HG03097 (cell line): ENCODE measurements at regions not wholly inside any gene's neighbourhood (a gene's known extent, or its start where the extent isn't known, plus 50 kb on each side); places are given as distances from the start of the nearest gene placed in this dataset.

Experiments used
- ATAC-seq: cut with Tn5 transposase; IDR thresholded peaks from one replicate; pipeline ENCODE4 v1.9.1; 2021; ENCODE audit not compliant: unreplicated experiment, low FRiP score

DNA sequence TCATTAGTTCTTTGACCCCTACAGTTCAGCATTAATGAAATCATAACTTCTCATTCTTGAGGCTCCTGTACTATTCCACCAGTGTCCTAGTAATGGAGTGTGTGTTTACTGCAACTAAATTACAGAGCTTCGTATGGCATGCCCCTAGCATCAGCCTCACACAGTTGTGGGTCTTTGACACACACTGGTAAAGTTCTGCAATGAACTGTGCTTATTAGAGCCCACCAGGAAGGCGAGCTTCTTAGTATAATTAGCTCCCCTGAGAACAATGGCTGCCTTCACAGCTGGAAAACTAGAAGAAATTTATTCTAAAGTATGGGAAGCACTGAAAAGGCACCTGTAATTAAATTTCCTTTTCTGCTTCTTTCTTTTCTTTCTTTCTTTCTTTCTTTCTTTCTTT lies 251.1 kb upstream of the RGS18 start:
- ATAC-seq, result no peak

DNA sequence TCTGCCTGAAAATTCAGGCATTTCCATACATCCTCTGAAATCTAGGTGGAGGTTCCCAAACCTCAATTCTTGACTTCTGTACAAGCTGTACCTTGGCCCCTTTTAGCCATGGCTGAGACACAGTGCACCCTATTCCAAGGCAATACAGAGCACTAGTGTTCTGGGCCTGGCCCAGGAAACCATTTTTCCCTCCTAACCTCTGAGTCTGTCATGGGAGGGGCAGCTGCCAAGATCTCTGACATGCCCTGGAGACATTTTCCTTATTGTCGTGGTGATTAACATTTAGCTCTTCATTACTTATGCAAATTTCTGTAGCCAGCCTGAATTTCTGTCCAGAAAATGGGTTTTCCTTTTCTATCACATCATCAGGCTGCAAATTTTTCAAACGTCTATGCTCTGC lies 248.0 kb upstream of the RGS18 start:
- ATAC-seq, result no peak

DNA sequence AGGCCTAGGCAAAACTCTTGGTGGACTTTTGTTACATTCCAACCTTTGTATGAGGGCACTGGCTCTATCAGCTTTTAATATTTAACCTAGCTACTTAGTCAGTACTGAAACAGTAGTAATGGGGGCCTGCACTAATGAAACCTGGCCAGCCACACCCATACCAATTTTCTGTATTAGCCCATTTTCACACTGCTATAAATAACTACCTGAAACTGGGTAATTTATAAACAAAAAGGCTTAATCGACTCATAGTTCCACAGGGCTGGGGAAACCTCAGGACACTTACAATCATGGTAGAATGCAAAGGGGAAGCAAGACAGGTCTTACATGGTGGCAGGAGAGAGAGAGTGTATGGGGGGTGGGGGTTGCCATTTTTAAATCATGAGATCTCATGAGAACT lies 245.7 kb upstream of the RGS18 start:
- ATAC-seq, result peak; percentile 72

DNA sequence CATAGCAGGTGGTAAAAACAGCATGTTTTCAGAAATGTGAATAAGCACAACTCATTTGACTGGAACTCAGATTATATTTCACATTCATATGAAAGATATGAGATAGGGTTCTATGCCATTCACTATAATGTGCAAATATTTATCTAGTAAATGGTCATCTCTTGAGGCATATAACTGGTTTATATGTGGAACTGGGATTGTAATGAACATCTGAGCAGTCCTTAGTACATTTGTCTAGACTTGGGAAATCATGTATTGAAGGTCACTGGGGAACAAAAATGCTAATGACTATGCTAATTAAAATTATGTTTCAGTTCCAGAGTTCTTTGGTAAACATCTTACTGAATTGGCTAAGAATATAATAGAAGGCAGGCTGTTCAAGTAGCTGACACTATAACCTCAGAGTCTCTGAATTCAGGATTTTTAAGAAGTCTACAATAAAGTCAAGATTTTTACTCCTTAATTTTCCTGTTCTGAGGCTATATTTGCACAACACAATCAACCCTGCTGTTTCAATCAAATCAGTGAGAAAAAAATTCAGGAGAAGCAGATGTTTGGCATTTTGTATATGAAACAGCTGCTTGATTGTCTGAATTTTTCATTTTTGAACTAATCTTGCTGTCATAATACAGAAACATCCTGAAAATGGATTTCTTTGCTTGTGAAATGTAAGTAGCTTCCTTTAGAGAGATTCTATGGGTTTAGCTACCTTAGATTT lies 244.8 kb upstream of the RGS18 start:
- no peak for ATAC-seq

DNA sequence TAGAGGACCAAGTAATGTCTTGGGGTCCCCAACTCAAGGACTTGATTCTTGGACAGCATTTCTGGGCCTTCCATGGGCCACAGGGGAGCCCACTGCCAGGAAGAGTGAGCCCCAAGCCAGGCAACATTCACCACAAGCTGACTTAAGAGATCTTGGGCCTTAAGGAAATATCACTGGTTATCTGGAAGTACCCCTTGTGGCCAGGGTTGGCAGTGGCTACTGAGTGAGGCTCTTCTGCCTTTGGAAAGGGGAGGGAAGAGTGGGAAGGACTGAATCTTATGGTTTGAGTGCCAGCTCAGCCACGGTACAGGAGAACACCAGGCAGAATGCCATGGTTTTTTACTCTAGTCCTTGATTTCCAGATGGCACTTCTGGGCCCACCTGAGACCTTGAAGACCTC lies 228.9 kb upstream of the RGS18 start:
- no peak for ATAC-seq

DNA sequence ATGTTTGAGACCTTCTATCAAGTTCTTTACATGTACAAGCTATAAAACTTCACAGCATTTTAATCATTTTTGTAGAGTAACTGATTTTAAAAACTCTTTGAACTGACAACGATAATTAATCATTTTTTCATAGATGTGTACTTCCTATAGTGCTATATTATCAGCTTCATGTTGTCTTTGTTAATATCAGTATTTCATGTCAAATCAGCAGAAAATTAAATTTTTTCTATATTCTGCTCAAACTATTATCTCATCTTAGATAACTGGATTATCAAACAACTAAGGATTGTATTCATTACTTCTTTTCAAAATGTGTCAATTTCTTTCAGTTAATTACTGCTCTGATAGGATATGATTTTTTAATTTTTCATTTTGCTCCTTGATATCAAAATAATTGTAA lies 214.6 kb upstream of the RGS18 start:
- no peak for ATAC-seq

DNA sequence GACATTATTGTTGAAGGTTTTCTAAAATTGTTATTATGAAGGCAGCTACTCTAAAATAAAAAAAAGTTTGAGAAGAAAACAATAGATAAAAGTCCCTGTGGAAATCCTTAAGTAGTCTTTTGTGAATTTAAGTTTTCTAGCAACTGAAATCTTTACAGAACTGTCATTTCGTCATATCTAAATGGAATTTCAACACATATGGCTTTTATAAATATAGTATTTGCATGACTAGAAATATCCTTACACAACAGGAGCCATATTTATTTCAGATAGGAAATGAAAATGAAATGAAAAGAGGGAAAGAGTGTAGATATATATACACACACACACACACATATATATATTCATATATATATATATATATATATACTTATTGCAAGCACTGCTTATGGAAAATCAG lies 204.7 kb upstream of the RGS18 start:
- ATAC-seq, result no peak

DNA sequence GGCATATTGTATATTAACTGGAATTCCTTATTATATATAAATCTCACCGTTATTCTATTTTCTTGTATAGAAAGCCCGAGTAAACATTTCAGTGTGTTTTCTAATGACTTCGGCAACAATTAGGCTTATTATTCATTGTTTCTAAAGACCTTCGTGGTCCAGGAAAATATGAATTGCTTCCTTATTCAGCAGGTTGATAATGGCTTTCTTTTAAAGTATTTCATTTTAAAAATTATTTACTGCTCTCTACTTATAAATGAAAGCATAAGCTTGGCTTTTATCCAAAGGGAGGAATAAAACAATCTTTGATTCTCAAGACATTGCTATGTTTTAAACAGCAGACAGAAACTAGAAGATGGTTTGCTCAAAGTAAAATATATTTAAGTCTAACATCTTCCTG lies 198.4 kb upstream of the RGS18 start:
- no peak for ATAC-seq

DNA sequence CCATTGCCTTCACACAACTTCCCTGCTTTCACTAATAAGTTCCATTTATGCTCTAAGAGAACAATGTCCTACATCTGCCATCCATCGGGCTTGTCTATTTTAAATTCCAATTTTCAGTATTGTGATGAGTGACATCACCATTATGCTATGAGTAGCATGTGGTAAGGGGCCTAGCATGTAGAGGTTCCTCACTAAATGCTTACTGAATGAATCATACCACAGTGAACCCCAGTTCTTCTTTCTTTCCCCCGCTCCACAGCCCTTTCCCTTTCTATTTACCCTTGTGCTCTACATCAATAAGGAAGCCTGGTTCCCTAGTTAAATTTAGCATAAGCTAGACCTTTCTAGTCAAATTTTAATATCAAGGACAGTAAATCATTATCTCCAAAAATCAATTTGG lies 195.0 kb upstream of the RGS18 start:
- no peak for ATAC-seq

DNA sequence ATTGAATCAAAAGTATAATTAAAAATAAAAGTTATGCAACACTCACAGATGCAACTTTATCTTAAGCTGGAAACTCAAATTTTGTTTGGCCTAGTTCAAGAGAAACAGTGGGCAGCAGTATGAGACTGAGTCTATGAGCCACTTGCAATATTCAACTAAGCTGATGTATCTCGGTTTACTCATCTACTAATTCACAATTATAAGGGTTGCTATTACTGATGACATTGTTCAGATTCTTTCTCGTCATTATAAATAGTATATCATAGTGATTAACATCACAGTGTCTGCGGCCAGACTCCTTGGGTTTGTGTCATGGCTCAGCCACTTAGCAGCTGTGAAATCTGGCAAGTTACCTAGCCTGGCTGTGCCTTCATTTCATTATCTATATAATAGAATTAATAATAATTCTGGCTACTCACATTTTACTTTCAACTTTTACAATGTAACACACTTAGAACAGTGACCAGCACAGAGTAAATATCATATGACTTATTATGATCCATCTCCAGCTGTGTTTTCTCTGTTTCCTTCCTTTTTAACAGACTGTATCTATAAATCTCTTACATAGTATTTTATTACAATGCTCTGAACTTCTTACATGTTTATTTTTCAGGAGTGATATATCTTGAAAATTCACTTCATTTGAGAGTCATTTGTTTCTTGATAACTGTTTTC lies 194.3 kb upstream of the RGS18 start:
- ATAC-seq, result no peak

DNA sequence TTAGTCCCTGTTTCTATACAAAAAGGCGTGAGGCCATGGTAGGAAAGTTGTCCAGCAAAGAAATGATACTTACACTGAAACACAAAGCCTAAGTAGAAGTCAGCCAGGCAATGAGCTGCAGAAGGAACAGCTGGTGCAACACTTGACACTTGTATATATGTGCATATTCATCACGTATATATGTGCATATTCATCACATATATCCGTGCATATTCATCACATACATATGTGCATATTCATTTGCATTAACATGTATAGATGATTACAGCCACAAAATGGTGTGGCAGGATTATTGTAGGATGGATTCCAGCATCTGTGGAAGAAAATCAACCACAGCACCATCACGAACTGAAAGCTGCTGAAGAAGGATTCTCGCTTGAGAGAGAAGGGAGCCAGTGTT lies 189.0 kb upstream of the RGS18 start:
- ATAC-seq, result no peak

DNA sequence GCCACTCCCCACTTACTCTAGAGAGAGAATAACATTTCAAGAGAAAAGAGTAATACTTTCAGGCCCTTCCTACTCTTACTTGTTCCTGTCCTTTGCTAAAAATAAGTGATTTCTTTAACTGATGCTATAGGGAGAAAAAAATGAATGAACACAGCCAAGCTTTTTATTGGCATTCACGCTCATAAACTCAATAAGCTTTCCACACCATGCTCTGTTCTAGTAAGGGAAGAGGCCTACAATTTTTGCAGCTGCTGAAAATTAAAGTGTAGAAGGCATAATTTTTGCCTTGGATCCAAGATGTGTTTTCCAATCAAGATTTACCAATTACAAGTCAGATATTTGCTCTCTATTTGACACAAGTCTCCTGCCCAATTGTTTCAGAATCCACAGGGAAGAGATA lies 188.1 kb upstream of the RGS18 start:
- ATAC-seq, result no peak

DNA sequence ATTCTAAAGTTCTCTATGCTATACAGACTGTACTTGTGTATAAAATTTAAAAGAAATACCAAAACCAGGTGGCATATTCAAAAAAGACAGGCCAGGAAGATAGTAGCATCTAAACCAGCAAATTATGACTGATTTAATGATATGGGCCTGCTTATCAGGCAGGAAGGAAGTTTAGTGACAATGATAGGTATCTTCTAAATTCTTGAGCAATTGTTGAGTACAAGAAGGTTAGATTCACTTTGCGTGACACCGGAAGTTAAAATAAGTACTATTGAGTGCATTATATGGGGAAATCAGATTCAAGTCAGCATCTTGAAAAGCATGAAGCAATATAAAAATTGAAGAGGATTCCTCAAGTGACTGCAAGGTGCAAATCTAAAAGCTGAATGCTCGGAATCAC lies 186.8 kb upstream of the RGS18 start:
- no peak for ATAC-seq

DNA sequence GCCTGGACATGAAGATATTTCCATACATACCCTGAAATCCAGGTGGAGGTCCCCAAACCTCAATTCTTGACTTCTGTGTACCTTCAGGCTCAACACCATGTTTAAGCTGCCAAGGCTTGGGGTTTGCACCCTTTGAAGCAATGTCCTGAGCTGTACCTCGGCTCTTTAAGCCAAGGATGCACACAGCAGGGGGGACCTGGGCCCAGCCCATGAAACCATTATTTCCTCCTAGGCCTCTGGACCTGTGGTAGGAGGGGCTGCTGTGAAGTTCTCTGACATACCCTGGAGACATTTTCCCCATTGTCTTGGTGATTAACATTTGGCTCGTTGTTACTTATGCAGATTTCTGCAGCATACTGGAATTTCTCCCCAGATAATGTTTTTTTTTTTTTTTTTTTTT lies 184.3 kb upstream of the RGS18 start:
- no peak for ATAC-seq

DNA sequence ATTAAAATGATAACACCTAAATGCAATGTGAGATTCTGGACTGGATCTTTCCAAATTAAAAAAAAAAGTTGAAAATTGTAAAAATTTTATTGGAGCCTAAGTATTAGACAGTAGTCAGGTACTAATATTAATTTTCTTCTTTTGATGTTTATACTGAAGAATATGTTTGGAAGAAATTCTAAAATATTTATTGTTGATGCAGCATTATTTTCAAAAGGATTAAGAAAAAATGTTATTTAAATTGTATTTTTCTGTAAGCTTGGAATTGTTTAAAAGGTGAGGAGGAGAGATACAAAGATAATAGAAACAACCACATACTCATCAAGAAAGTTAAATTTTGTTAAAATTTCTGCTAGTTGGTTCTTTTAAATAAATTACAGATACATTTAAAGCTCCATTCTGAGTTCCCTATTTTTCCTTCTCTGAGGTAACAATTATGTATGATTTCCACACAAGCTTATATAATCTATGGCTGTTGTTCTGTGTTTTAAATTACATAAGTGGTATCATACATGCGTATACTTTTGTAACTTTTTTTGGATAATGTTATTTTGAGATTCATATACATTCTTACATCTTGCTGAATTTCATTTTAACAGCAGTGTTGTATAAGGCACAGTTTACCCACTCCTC lies 180.3 kb upstream of the RGS18 start:
- ATAC-seq, result no peak

DNA sequence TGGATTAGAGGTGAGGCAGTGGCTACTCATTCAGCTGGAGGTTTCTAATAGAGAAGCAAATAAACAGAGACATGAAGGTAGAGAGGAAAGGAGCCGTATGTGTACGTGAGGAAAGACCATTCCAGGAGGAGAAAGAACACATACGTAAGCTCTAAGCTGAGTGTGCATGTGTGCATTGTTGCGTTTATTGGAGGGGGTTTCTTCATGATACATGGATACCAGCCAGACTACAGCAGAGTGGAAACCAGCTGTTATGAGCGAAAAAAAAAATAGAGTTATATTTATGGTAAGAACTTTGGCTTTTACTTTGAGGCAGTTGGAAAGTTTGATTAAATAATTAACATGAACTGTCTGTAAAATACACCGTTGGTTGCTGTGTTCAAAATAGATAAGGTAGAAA lies 173.4 kb upstream of the RGS18 start:
- no peak for ATAC-seq

DNA sequence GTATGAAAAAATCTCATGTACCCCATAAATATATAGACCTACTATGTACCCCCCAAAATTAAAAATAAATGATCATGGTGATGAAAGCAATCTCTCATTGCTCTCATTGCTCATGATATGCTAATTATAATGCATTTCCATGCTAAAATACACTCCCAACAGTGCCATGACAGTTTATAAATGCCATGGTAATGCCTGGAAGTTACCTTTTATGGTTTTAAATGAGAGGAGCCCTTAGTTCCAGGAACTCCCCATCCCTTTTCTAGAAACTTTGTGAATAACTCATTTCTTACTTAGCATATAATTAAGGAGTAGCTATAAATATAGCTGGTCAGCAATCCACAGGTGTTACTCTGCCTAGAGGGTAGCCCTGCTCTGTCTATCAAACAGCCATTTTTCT lies 166.1 kb upstream of the RGS18 start:
- ATAC-seq, result no peak

DNA sequence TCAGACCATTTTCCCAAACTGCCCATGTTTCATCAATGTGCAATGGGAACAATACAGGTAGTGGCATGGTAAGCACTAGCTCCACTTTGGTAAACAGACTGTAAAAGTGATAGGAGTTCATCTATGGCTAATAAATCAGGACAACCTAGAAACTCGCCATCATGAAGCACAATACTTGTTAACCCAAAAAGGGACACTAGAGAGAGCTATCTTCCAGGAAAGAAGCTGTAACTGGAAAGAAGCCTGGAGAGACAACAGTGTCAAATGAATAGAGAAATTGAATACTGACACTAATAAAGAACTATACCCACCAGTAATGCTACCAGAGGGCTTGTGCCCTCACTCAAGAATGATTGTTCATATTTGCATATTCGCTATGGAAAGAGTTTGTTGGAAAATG lies 164.7 kb upstream of the RGS18 start:
- no peak for ATAC-seq

DNA sequence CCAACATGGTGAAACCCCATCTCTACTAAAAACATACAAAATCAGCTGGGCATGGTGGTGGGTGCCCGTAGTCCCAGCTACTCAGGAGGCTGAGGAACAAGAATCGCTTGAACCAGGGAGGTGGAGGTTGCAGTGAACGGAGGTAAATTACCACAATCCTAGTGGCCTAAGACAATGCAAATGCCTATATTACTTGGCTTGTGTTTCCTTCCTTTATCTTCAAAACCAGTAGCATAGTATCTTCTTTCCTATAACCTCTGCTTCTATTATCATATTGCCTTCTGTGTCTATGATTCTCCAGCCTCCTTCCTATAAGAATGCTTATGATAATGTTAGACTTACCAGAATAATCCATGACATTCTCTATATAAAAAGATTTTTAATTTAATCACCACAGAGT lies 156.2 kb upstream of the RGS18 start:
- ATAC-seq, result no peak

DNA sequence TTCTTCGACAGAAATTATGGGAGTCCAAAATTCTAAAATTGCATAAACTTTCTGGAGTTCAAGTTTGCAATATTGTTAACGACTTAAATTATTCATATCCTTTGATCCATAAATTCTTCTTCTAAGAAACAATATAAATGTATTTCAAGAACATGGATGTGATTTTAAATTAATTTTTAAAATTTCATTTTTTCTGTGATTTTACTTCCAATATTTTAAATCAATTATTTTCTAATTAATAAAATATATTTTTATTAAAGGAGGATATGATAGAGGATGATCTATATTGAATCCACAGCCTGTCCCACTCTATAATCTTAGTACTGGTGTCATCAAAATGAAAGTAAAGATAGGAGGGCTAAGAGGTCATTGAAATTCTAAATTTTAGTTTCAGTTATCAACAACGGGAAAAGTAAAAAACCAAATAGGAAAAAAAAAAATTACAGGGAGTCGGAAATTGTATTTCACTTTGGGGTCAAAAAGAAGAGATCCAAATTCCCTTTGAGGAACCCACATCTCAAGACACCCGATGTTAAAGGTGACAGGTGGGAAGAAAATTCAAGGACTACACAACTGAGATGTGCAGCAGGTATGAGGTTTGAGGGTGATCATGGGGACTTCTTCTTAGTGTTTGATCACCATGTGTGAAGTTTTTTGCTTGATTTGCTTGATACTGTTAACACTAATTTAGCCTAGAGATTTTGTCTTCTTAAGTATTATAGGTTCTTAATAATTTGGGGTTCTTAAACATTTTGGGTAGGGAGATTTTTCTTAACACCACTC lies 154.8 kb upstream of the RGS18 start:
- no peak for ATAC-seq

DNA sequence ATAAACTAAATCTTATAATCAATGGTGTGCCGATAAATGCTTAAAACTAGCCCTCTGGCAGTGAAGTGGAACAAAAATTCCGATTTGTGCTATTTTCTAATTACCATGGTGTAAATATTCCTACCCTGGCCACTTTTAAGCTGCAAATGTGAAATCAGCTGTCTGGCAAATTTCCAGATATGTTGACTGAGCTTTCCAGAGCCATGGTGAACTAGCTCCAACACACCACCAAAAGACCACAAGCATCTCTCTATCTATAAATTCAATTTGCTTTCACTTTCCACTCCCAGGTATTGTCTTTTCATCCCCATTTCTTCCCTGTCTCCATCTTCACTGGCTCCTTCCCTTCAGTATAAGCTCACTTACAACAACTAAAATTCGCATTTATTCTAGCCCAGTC lies 152.3 kb upstream of the RGS18 start:
- no peak for ATAC-seq
